OCI-M1 (cell line): ENCODE measurements at regions not wholly inside any gene's neighbourhood (a gene's known extent, or its start where the extent isn't known, plus 50 kb on each side); places are given as distances from the start of the nearest gene placed in this dataset.

Experiments used
- DNase-seq: peaks from one replicate; lab custom pipeline; 2025; lab: John Stamatoyannopoulos, UW

DNA sequence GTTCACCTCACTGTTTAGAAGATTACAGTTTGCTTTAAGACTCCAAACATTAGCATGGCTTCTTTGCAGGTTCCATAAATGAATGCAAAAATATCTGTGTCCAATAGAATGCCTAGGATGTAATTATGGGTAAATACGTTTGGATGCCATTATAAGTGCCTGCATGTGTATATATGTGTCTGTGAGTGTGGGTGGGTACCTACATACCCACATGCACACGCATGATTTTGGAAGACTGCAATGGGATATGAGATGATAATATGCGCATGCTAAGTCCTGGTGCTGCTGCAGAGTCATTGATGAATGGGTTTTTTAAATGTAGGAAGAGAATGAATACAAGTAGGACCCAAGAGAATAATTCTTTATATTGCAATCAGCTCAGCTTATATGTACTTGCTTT is 406.4 kb downstream of the ZSWIM6 start:
- no peak for DNase-seq

- DNase-seq = peak; percentile 3
Measured at GRCh38 chr5:61744690-61745619, 412.9 kb downstream of the ZSWIM6 start.

DNA sequence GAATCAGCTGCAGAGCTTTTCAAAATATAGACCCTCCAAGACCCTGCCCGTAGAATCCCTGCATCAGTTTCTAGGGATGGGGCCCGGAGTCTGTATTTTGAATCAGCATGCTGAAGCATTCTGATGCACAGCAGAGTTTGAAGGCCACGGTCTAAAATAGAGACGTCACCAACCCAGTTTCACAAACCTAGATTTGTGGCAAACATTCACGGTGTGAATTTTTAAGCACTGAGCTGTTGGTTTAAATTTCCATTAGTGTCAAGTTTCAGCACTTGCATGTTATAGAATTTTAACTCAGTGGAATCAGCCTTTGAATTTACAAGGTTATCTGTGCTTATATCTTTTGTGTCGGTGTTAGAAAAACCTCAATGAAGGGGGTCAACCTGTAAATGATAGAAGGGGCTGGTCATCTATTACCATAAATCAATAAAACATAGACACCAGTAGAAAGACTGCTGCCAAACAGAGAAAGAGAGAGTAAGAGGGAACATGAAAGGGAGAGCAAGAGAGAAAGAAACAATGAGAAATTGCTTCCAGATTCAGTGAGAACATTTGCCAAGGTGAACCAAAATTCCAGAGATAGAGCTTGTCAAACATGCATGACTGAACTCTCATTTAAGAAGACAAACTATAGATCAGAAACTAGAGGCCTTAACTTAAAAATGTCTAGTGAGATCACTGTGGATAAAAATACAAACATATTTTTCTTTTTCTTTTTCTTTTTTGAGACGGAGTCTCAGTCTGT is 414.9 kb downstream of the ZSWIM6 start:
- no peak for DNase-seq

DNA sequence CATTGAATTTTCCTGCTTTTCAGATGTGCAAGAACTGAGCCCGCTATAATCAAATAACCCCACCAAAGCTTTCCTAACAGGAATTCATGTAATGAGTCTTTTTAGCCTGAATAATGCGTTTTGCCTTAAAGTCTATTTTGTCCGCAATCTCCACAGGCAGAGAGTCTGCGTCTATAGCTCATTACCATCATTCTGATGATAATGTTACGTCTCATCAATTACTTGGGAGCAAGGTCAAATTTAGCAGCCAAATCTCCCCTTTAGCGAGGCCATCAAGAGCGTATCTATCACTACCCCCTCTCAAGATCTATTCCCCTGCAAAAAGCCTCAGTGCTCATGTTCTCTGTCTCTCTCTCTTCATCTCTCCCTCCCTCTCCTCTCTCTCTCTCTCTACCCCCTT is 416.1 kb downstream of the ZSWIM6 start:
- DNase-seq = no peak

DNA sequence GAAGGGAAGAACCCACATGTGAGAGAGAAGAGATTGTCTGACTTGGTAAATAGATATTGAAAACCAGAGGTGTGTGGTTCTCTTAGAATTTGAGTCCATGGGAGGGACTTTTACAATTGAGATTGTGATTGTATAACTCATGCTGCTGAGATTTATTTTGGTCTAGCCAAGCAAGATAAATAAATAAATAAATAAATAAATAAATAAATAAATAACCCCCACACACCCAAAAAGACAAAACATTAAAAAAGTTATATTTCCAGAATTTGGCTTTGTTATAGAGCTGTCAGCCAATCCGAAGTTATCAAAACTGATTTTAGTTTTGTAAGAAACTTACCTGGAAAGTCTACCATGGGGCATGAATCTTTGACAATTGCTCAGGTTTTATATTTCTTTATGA is 416.6 kb downstream of the ZSWIM6 start:
- DNase-seq = no peak

DNA sequence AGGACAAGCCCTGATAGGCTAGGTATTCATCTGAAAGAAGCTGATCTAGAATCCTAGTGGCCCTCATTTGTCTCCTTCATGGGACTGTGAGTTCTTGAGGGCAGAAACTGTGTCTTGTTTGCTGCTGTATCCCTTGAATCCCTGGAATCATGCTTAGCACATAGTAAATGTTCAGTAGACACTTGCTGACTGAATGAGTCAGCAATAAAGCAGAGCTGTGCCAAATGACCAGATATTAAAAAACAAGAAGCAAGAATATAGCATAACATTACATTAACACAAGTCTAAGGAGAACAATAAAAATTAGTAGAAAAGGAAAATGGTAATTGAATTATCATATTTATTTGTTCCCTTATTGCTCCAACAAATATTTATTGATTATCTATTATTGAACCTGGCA is 420.5 kb downstream of the ZSWIM6 start:
- DNase-seq = no peak

- DNase-seq = no peak
Measured at GRCh38 chr5:61754792-61755191, 422.7 kb downstream of the ZSWIM6 start.

GRCh38 chr5:61755726-61756222 is 423.7 kb downstream of the ZSWIM6 start:
- DNase-seq = no peak

DNA sequence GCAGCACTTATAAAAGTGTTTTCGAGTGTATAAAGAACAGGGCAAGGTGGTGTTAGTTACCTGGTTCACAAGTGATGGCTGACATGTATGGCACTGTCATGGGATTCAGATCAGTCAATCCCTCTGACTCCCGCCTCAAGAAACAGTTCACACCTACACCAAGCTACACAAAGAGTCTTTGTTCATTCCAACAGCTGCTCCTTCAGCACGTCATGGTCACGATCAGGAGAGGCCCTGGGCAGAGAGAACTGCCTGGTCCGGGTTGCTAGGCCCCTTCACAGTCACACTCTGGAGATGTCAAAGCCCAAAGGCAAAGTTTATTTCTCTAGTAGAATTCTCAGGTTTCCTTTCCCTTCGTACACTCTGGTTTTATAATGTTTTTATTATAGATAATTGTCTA is 426.7 kb downstream of the ZSWIM6 start:
- DNase-seq = no peak

DNA sequence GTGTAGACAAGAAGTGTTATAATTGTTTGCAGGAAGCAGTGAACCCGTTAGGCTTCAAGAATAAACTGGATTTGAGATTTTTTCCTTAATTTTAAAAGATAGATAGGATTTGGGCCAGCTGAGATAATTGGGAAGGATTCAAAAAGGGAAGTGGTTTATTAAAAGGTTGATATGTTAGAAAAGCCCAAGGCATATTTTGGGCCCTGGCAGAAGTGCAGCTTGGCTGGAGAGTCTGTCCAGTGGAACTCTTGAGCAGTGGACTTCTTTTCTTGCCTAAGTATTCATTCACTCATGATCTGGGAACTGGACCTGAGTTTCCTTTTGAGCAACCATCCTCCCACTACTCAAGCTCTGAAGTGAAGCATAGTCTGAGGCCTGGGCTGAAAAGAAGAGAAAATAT is 433.4 kb downstream of the ZSWIM6 start:
- DNase-seq = no peak

- no peak for DNase-seq
Measured at GRCh38 chr5:61766141-61766540, 434.1 kb downstream of the ZSWIM6 start.

GRCh38 chr5:61767231-61768080 is 435.4 kb downstream of the ZSWIM6 start:
- DNase-seq = peak; percentile 12

DNA sequence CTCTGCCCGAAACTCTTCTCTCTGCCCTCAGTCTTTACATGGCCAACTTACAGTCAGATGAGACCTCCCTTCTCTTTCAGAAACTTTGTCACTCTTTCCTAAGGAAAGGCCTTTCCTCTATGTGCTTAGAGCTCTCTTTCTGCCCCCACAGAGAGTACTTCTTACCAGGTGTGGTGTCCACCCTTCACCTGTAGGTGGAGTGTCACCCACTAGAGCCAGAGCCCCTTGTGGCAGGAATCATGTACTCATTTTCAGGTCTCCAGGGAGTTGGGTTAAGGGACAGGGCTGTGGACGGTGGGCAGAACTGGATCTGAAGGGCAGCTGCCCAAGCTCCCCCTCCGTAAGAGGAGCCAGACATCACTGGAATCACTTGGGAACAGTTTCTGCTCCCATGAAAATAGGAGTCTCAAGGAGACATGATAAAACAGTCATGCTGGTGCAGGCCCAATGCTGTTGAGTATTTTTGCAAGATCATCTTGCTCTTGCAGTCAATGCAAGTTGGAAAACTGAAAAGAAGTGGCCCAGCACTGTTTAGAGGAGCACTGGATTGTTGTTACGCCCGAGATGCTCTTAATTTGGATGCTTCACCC is 436.7 kb downstream of the ZSWIM6 start:
- DNase-seq = peak; percentile 36

- peak; percentile 38 for DNase-seq
Measured at GRCh38 chr5:61771062-61771461, 439.0 kb downstream of the ZSWIM6 start.

GRCh38 chr5:61771808-61772207 is 439.8 kb downstream of the ZSWIM6 start:
- no peak for DNase-seq

DNA sequence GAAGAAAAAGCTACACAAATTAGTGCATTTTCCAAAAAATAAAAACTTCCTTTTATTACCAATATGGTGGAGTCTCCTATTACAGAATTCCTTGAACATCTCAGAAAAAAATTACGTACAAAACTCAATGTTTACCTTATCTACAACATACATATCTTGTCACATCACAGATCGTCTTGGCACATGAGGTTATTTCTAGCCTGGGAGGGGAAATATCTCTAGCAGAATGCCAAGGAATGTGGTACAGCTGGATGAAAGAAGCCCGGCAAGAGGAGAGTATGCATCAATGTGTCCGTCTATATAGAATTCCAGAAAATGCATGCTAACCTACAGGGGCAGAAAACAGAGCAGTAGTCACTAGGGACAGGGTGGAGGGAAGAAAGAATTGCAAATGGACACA is 443.8 kb downstream of the ZSWIM6 start:
- no peak for DNase-seq

GRCh38 chr5:61777292-61777691 is 445.2 kb downstream of the ZSWIM6 start:
- DNase-seq = no peak

GRCh38 chr5:61779743-61780142 is 447.7 kb downstream of the ZSWIM6 start:
- no peak for DNase-seq

DNA sequence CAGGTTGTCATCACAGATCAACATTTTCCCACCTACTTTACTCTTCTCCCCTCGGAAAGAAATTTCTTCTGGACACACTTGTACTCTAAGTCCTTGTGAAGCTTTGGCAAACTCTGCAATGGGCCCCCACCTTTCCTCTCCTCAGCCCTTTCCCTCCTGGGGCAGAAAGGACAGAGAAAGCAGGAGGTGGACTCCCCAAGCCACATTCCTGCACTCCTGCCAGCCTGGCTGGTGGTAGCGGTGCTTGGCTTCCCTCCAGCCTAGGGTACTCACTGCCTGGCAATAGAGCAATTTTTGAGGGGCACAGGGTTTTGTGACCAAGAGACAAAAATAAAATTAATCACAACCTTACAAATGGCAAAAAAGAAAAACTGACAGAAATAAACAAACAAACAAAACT is 451.4 kb downstream of the ZSWIM6 start:
- no peak for DNase-seq

- no peak for DNase-seq
Measured at GRCh38 chr5:61784341-61784740, 452.3 kb downstream of the ZSWIM6 start.

DNA sequence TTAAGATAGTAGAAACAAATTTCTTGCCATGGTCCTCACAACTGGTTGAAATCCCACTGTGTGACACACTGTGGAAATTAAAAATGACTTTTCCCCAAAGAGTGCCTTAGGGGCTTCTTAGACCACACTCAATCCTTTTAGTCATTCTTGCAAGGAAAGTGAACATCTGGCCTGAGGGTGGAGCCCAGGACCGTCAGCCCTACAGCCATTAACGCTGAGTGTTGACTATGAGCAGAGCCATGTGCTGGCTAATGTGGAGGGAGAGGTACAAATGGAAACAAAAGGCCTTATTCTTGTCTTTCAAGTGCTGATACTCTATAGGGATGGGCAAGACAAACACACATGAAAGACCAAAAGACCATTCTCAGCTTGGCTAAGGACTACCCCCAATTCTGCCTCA is 456.5 kb downstream of the ZSWIM6 start:
- DNase-seq = no peak

- DNase-seq = no peak
Measured at GRCh38 chr5:61790007-61790406, 457.9 kb downstream of the ZSWIM6 start.
